ENCODE measurements at regions not wholly inside any gene's neighbourhood (a gene's known extent, or its start where the extent isn't known, plus 50 kb on each side); places are given as distances from the start of the nearest gene placed in this dataset.

- intact Hi-C loops (cut with micrococcal nuclease; ENCODE audit: unreplicated experiment), result no loop called here
- H3K36me3 ChIP-seq (ENCODE audit: control insufficient read depth, insufficient read depth, low read length), result no peaks in the 10 kb centered on the region
- ChIA-PET CTCF (no interaction called here), POLR2A (no interaction called here)
- H3K9me3 ChIP-seq (ENCODE audit: control insufficient read depth, insufficient read depth, low read depth, low read length), result no peaks in the 10 kb centered on the region; the same call in 1 of the 2 replicates
- H3K27me3 ChIP-seq (ENCODE audit: control insufficient read depth, insufficient read depth, low read length), result no peaks in the 10 kb centered on the region
- TF ChIP-seq CTCF (IDR thresholded peaks at IDR 0.05), result no peak
- TF ChIP-seq REST (IDR thresholded peaks at IDR 0.05; ENCODE audit: insufficient read depth in 1 of 2, low read depth in 2 of 2, low read length in 1 of 2), result no peak
- TF ChIP-seq SIN3A (IDR thresholded peaks at IDR 0.05; ENCODE audit: borderline replicate concordance, insufficient read depth, low read depth, low read length), result no peak
- no peak for TF ChIP-seq TCF7L2 (IDR thresholded peaks at IDR 0.05; ENCODE audit: low read depth, low read length)
- TF ChIP-seq POLR2AphosphoS5 (IDR thresholded peaks at IDR 0.05; ENCODE audit: low read depth, low read length), result no peak
- H3K27ac ChIP-seq (ENCODE audit: low read length), result no peak overlapping the region
- H3K4me3 ChIP-seq (ENCODE audit: low read depth in 2 of 2, low read length in 2 of 2), result no peak overlapping the region
- no peaks in the 10 kb centered on the region for H3K4me1 ChIP-seq (ENCODE audit: control insufficient read depth, insufficient read depth, low read length)
- no TSS peak for BruUV-seq (replicated peaks)
- ATAC-seq, result no peak
- no peak for DNase-seq (ENCODE audit: low read depth, low spot score)
- in situ Hi-C loops (cut with HindIII; ENCODE audit: low pct_unique_long_range_greater_than_20kb, low sequenced_read_pairs), result no loop called here
These were observed 54.1 kb upstream of the DTNBP1 start for GRCh38 chr6:15716889-15717288.

GRCh38 chr6:15715851-15716250 lies 53.0 kb upstream of the DTNBP1 start:
- DNase-seq (ENCODE audit: low read depth, low spot score) (no peak), ATAC-seq (no peak)
- ChIA-PET POLR2A (no interaction called here), CTCF (no interaction called here)
- in situ Hi-C loops (cut with HindIII; ENCODE audit: low pct_unique_long_range_greater_than_20kb, low sequenced_read_pairs), result no loop called here
- Histone ChIP-seq H3K36me3 (ENCODE audit: control insufficient read depth, insufficient read depth, low read length) (no peaks in the 10 kb centered on the region), H3K4me3 (ENCODE audit: low read depth in 2 of 2, low read length in 2 of 2) (no peak overlapping the region), H3K4me1 (ENCODE audit: control insufficient read depth, insufficient read depth, low read length) (no peaks in the 10 kb centered on the region), H3K27ac (ENCODE audit: low read length) (no peak overlapping the region), H3K9me3 (ENCODE audit: control insufficient read depth, insufficient read depth, low read depth, low read length) (no peaks in the 10 kb centered on the region; the same call in 1 of the 2 replicates), H3K27me3 (ENCODE audit: control insufficient read depth, insufficient read depth, low read length) (no peaks in the 10 kb centered on the region)
- no peak for TF ChIP-seq CTCF (IDR thresholded peaks at IDR 0.05)
- TF ChIP-seq TCF7L2 (IDR thresholded peaks at IDR 0.05; ENCODE audit: low read depth, low read length), result no peak
- no peak for TF ChIP-seq SIN3A (IDR thresholded peaks at IDR 0.05; ENCODE audit: borderline replicate concordance, insufficient read depth, low read depth, low read length)
- no peak for TF ChIP-seq REST (IDR thresholded peaks at IDR 0.05; ENCODE audit: insufficient read depth in 1 of 2, low read depth in 2 of 2, low read length in 1 of 2)
- no peak for TF ChIP-seq POLR2AphosphoS5 (IDR thresholded peaks at IDR 0.05; ENCODE audit: low read depth, low read length)
- BruUV-seq (replicated peaks), result no TSS peak
- intact Hi-C loops (cut with micrococcal nuclease; ENCODE audit: unreplicated experiment), result no loop called here

Data from Panc1 (cell line).